ENCODE measurements at regions not wholly inside any gene's neighbourhood (a gene's known extent, or its start where the extent isn't known, plus 50 kb on each side); places are given as distances from the start of the nearest gene placed in this dataset.

GRCh38 chr13:97057176-97057575 lies 62.9 kb upstream of the OXGR1 start:
- H3K4me3 ChIP-seq (ENCODE audit: low read depth, low read length): no peak overlapping the region
- no peak for DNase-seq (ENCODE audit: low read depth)
- TF ChIP-seq CTCF (IDR thresholded peaks at IDR 0.05; ENCODE audit: control insufficient read depth, extremely low read depth, insufficient read depth): no peak

GRCh38 chr13:97058391-97058790 lies 64.1 kb upstream of the OXGR1 start:
- H3K4me3 ChIP-seq (ENCODE audit: low read depth, low read length): no peak overlapping the region
- no peak for TF ChIP-seq CTCF (IDR thresholded peaks at IDR 0.05; ENCODE audit: control insufficient read depth, extremely low read depth, insufficient read depth)
- DNase-seq (ENCODE audit: low read depth): no peak

GRCh38 chr13:97058926-97059325 lies 64.7 kb upstream of the OXGR1 start:
- no peak for TF ChIP-seq CTCF (IDR thresholded peaks at IDR 0.05; ENCODE audit: control insufficient read depth, extremely low read depth, insufficient read depth)
- no peak overlapping the region for H3K4me3 ChIP-seq (ENCODE audit: low read depth, low read length)
- DNase-seq (ENCODE audit: low read depth): no peak

- DNase-seq (ENCODE audit: low read depth): no peak
- TF ChIP-seq CTCF (IDR thresholded peaks at IDR 0.05; ENCODE audit: control insufficient read depth, extremely low read depth, insufficient read depth): no peak
Observed at GRCh38 chr13:97067017-97067895, 73.0 kb upstream of the OXGR1 start.

GRCh38 chr13:97068151-97068550 lies 73.9 kb upstream of the OXGR1 start:
- TF ChIP-seq CTCF (IDR thresholded peaks at IDR 0.05; ENCODE audit: control insufficient read depth, extremely low read depth, insufficient read depth): no peak
- DNase-seq (ENCODE audit: low read depth): no peak
- H3K4me3 ChIP-seq (ENCODE audit: low read depth, low read length): no peak overlapping the region

More at GRCh38 chr13:97067017-97067895, 73.0 kb upstream of the OXGR1 start:
- H3K4me3 ChIP-seq (ENCODE audit: low read depth, low read length): no peak overlapping the region

GRCh38 chr13:97069050-97069815 lies 75.0 kb upstream of the OXGR1 start:
- no peak for DNase-seq (ENCODE audit: low read depth)
- no peak for TF ChIP-seq CTCF (IDR thresholded peaks at IDR 0.05; ENCODE audit: control insufficient read depth, extremely low read depth, insufficient read depth)
- H3K4me3 ChIP-seq (ENCODE audit: low read depth, low read length): no peak overlapping the region
